Cardiac muscle cell (in vitro differentiated cells and primary cell): ENCODE measurements at regions not wholly inside any gene's neighbourhood (a gene's known extent, or its start where the extent isn't known, plus 50 kb on each side); places are given as distances from the start of the nearest gene placed in this dataset.
"Not testable (repeated sequence)": the region's sequence is repeated elsewhere in the genome, so short reads cannot be mapped to it uniquely, and the experiment has no call there.

Experiments
- DNase-seq, 2 donors: peaks; one replicate each; pipeline versions ENCODE4 v3.0.0 to v3.0.0-alpha.2; 2010 to 2017; ENCODE audit warnings: low read depth in 1 of 2, low spot score in 1 of 2
- H3K27ac ChIP-seq: fragments of 200-600 bp; sonication (generic); 2 replicates; pipeline ENCODE4 v1.5.1; 2016
- H3K27me3 ChIP-seq: fragments of 200-600 bp; sonication (generic); 2 replicates; pipeline ENCODE4 v1.6.0; 2016; ENCODE audit warnings: control low read depth
- H3K36me3 ChIP-seq: fragments of 200-600 bp; sonication (generic); 2 replicates; pipeline ENCODE4 v1.5.1; 2016; ENCODE audit warnings: control low read depth
- H3K4me1 ChIP-seq: fragments of 200-600 bp; sonication (generic); 2 replicates; pipeline ENCODE4 v1.8.1; 2017; ENCODE audit warnings: low read depth, mild to moderate bottlenecking, mixed run types
- H3K4me3 ChIP-seq: fragments of 200-600 bp; sonication (generic); 2 replicates; pipeline ENCODE4 v1.5.1; 2016; ENCODE audit warnings: mild to moderate bottlenecking
- H3K9me3 ChIP-seq: fragments of 200-600 bp; sonication (generic); 2 replicates; pipeline ENCODE4 v1.5.1; 2017; ENCODE audit warnings: low read depth, mild to moderate bottlenecking, control low read depth
- TF ChIP-seq, protein P1 (sequence below): IDR thresholded peaks from 2 replicates; pipeline ENCODE4 v1.5.1; 2012; ENCODE audit warnings: low read depth, mild to moderate bottlenecking, low read length

- DNase-seq: no peak
- no peaks in the 10 kb centered on the region for H3K4me1 ChIP-seq
- no peak overlapping the region for H3K4me3 ChIP-seq
- no peak overlapping the region for H3K27ac ChIP-seq
- TF ChIP-seq, protein P1, sequence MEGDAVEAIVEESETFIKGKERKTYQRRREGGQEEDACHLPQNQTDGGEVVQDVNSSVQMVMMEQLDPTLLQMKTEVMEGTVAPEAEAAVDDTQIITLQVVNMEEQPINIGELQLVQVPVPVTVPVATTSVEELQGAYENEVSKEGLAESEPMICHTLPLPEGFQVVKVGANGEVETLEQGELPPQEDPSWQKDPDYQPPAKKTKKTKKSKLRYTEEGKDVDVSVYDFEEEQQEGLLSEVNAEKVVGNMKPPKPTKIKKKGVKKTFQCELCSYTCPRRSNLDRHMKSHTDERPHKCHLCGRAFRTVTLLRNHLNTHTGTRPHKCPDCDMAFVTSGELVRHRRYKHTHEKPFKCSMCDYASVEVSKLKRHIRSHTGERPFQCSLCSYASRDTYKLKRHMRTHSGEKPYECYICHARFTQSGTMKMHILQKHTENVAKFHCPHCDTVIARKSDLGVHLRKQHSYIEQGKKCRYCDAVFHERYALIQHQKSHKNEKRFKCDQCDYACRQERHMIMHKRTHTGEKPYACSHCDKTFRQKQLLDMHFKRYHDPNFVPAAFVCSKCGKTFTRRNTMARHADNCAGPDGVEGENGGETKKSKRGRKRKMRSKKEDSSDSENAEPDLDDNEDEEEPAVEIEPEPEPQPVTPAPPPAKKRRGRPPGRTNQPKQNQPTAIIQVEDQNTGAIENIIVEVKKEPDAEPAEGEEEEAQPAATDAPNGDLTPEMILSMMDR: no peak
- no peaks in the 10 kb centered on the region for H3K9me3 ChIP-seq
- H3K36me3 ChIP-seq: no peaks in the 10 kb centered on the region
- no peaks in the 10 kb centered on the region for H3K27me3 ChIP-seq
These were observed 107.1 kb upstream of the ZNF516 start for GRCh38 chr18:76602191-76602590.

- not testable (repeated sequence) for H3K4me3 ChIP-seq, H3K27me3 ChIP-seq, H3K27ac ChIP-seq, DNase-seq, H3K9me3 ChIP-seq, H3K36me3 ChIP-seq, H3K4me1 ChIP-seq
These were observed 105.0 kb upstream of the ZNF516 start for GRCh38 chr18:76600076-76600475.

DNA sequence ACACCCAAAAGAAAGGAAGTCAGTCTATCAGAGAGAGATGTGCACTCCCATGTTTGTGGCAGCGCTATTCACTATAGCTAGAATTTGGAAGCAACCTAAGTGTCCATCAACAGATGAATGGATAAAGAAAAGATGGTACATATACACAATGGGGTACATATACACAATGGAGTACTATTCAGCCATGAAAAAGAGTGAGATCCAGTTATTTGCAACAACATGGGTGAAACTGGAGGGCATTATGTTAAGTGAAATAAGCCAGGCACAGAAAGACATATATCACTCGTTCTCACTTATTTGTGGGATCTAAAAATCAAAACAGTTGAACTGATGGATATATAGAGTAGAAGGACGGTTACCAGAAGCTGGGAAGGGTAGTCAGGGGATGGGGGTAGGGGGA is 99.9 kb upstream of the ZNF516 start:
- TF ChIP-seq, protein P1: no peak
- H3K4me3 ChIP-seq: no peak overlapping the region
- peaks cover 10% of the 10 kb centered on the region for H3K4me1 ChIP-seq
- no peaks in the 10 kb centered on the region for H3K36me3 ChIP-seq
- no peaks in the 10 kb centered on the region for H3K27me3 ChIP-seq
- no peaks in the 10 kb centered on the region for H3K9me3 ChIP-seq
- no peak overlapping the region for H3K27ac ChIP-seq
- DNase-seq: no peak

DNA sequence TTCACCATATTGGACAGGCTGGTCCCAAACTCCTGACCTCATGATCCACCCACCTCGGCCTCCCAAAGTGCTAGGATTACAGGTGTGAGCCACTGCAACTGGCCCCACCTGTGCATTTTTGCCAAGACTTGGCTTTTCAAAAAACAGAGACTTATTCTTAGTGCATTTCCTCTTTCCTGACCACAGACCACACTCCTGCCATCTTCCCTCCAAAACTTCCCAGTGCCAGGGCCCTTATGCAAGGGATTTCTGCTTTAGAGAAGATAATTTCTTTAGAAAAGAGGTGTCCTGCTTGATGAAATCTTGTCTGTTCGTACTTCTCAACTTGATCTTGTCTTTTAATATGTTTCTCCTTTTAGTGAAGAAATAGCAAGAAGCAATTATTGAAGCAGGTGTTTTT is 98.8 kb upstream of the ZNF516 start:
- Histone ChIP-seq H3K4me3 (no peak overlapping the region), H3K4me1 (peaks cover 22% of the 10 kb centered on the region), H3K9me3 (no peaks in the 10 kb centered on the region), H3K36me3 (no peaks in the 10 kb centered on the region), H3K27ac (no peak overlapping the region), H3K27me3 (no peaks in the 10 kb centered on the region)
- TF ChIP-seq, protein P1: no peak
- DNase-seq: no peak

DNA sequence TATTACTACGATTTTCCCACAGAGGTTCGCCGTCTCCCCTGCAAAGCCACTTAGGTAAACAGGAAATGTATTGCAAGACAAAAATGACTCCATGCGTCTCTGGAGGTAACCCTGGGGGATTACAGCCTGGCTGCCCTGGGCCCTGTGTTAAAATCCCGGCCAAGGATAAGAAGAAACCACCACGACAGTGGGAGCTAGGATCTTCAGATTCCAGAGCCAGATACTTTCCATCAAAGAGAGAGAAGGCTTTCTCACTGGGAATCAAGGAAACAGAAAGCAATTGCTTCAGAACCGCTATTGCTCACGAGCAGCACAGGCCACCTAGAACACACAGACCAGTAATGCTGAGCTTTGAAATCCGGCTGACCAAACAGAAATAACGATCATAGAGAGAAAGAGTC is 97.9 kb upstream of the ZNF516 start:
- H3K4me3 ChIP-seq: no peak overlapping the region
- H3K36me3 ChIP-seq: no peaks in the 10 kb centered on the region
- peaks cover 30% of the 10 kb centered on the region for H3K4me1 ChIP-seq
- peak in 1 of 2 donors; percentile 63 for DNase-seq
- no peaks in the 10 kb centered on the region for H3K9me3 ChIP-seq
- TF ChIP-seq, protein P1: no peak
- H3K27ac ChIP-seq: no peak overlapping the region
- no peaks in the 10 kb centered on the region for H3K27me3 ChIP-seq

DNA sequence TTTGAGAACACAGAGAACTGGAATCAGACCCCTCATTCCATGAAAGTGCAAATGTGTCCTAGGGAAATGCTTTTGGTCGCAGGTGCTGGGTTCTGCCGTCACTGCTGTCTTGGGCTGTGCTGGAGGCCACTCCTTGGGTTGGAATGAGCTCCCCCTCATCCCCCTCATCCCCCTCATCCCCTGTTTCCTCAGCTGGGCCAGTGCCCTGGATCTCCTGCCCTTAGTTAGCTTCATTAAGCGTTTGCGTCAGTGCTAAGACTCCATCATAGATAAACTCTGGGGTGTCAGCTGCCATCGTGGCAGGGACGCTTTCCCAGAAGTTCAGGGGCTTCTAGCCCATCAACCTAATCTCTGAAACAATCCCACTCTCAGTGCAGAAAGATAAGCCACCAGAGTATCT is 97.1 kb upstream of the ZNF516 start:
- Histone ChIP-seq H3K4me3 (no peak overlapping the region), H3K4me1 (peaks cover 31% of the 10 kb centered on the region), H3K36me3 (no peaks in the 10 kb centered on the region), H3K27me3 (no peaks in the 10 kb centered on the region), H3K9me3 (no peaks in the 10 kb centered on the region), H3K27ac (no peak overlapping the region)
- TF ChIP-seq, protein P1: no peak
- DNase-seq: no peak
